GM12874 (cell line): ENCODE measurements at regions not wholly inside any gene's neighbourhood (a gene's known extent, or its start where the extent isn't known, plus 50 kb on each side); places are given as distances from the start of the nearest gene placed in this dataset.

ENCODE experiments used
- TF ChIP-seq, protein P1 (sequence below): IDR thresholded peaks from 2 replicates; pipeline ENCODE4 v1.5.1; 2011; ENCODE audit warnings: low read depth, mild to moderate bottlenecking, control low read depth, low read length, moderate library complexity; ENCODE audit not compliant: insufficient read depth

DNA sequence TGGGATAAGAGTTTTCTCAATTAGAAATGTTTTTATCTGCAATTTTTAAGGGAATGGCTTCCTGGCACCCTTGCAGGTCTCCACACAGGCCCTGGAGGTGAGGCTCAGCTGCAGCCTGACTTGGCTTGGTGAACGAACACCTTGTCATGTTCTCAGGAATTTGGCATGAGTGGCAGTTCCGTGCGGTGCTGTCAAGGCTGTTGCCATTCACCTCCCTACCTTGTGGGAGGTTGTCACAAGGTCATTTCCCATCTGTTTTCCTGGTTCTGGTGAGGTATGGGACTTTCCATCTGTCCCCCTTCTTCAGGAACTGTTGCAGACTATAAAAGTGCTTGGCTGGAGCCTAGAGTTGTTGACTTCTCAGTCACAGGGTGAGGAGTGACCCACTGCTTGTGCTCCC is 82.9 kb downstream of the ELOVL4 start:
- TF ChIP-seq, protein P1, sequence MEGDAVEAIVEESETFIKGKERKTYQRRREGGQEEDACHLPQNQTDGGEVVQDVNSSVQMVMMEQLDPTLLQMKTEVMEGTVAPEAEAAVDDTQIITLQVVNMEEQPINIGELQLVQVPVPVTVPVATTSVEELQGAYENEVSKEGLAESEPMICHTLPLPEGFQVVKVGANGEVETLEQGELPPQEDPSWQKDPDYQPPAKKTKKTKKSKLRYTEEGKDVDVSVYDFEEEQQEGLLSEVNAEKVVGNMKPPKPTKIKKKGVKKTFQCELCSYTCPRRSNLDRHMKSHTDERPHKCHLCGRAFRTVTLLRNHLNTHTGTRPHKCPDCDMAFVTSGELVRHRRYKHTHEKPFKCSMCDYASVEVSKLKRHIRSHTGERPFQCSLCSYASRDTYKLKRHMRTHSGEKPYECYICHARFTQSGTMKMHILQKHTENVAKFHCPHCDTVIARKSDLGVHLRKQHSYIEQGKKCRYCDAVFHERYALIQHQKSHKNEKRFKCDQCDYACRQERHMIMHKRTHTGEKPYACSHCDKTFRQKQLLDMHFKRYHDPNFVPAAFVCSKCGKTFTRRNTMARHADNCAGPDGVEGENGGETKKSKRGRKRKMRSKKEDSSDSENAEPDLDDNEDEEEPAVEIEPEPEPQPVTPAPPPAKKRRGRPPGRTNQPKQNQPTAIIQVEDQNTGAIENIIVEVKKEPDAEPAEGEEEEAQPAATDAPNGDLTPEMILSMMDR: no peak

DNA sequence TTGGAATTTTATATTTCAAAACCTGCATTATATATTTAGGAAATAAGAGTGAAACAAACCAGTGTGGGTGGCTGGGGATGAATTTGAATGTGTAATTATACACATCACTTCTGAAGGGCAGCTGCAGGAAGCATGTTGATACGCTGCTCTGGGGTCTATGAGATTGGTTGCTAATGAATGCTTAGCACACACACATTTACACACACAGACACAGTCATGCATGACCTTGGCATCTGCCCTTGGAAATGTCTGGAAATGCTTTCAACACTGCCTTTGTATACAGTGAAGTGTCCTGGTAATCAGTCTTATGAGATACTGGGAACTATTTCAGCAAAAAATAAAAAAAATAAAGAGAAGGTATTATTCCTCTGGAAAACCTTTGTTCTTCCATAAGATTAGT is 83.4 kb downstream of the ELOVL4 start:
- TF ChIP-seq, protein P1: no peak

DNA sequence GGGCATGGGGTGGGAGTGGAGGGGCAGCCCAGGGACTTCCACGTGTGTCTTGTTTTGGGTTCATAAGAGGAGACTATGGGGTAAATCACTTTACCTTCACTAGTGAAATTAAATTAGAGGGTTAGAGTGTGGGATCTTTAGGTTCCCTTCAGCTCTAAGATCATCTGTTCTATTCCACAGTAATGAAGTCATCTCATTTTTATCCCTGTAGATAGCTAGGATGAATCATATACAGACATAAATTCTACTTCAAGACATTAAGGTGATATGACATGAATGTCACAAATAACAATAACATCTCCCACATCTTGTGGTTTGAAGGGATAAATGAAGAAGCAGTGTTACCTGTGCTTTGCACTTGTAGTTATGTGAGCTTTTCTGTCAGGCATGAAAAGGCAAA is 83.8 kb downstream of the ELOVL4 start:
- TF ChIP-seq, protein P1: no peak

DNA sequence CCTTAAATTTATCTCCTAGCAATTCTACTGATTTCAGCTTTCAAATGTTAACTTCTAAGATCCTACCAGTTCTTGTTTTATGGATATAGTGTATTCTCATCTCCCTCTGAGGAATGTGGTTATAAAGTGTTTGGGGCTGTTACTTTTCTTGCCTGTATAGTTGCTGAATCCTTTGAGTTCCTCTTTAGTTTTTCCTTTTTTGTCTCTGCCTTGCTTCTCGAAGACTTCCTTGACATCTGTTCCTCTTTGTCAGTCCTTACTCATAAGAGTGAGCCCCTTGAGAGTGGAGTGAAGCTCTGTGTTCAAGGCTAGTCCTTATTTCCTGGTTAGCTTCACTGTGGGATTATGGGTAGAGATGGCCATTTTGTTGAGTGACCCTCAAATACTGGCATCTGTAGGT is 84.6 kb downstream of the ELOVL4 start:
- TF ChIP-seq, protein P1: no peak

DNA sequence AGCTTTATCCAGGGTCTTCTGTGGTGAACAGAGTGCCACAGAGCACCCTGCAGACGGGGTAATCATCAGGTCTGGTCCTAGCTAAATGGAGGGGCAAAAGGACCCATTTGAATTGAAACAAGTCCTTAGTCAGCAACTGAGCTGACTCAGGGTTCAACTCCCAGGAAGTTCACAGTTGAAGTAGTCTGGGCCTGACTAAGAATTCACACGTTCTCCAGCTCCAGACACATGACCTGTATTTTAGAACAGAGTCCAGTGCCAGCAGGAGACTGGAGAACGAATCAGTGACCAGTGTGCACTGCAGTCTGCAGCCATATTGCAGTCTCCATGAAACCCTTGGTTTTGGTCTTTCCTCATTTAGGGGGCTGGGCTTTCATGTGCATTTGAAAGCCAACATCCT is 85.2 kb downstream of the ELOVL4 start:
- TF ChIP-seq, protein P1: no peak

DNA sequence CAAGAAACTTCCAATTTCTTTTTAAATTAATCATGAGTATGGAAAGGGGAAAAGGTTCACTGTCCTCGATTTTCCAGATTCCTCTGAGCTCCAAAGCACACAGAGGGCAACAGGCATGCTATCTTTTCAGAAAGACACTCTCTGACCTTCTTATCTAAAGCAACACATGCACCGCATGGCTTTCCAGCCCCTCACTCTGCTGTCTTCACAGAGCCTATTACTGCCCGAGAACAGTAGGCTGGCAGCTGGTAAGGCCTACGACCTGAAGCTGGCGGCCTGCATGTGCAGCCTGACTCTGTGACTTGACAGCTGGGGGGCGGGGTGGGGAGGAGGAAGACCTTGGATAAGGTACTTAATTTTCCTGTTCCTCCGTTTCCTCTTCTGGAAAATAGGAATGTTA is 86.3 kb downstream of the ELOVL4 start:
- TF ChIP-seq, protein P1: no peak

DNA sequence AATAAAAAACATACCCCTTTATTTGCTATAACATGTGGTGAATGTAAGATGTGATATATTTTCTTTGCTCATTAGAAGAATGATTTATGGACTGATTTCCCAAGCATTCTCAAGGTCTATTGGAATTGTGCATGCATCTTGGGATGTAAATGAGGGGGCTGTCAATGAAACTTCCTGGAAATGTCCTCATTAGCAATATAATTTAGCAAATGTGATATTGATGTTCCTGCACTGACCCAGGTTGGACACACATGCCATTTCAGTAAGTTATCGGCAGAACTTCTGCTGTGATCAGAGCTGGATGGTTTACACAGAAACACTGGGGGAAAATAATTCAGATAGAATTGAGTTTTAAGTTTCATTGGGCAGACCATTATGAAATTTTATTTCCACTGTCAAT is 99.9 kb downstream of the ELOVL4 start:
- TF ChIP-seq, protein P1: no peak
